ENCODE measurements at regions not wholly inside any gene's neighbourhood (a gene's known extent, or its start where the extent isn't known, plus 50 kb on each side); places are given as distances from the start of the nearest gene placed in this dataset.

GRCh38 chr7:131835141-131835540 is 278.7 kb upstream of the PODXL start:
- TF ChIP-seq CTCF (IDR thresholded peaks at IDR 0.05) (no peak), POLR2A (IDR thresholded peaks at IDR 0.05) (no peak)

All from gastroesophageal sphincter (tissue), 3 donors.